WTC11 (cell line): ENCODE measurements at regions not wholly inside any gene's neighbourhood (a gene's known extent, or its start where the extent isn't known, plus 50 kb on each side); places are given as distances from the start of the nearest gene placed in this dataset.

Experiments used
- E2F4 ChIP-seq: sonication (generic); formaldehyde crosslinking; IDR thresholded peaks from 2 replicates; pipeline ENCODE4 v1.8.1; 2022; ENCODE audit warnings: low read depth, mild to moderate bottlenecking, moderate library complexity, missing genetic modification reagents, borderline replicate concordance
- ETV6 ChIP-seq: sonication (generic); formaldehyde crosslinking; IDR thresholded peaks from 2 replicates; pipeline ENCODE4 v1.8.1; 2022; ENCODE audit warnings: mild to moderate bottlenecking, missing genetic modification reagents
- FOXK1 ChIP-seq: sonication (generic); formaldehyde crosslinking; IDR thresholded peaks from 2 replicates; pipeline ENCODE4 v1.8.0; 2022; ENCODE audit warnings: mild to moderate bottlenecking, moderate library complexity, missing genetic modification reagents
- HMGA2 ChIP-seq: fragments of 250-450 bp; sonication (Bioruptor Pico); IDR thresholded peaks from 2 replicates; pipeline ENCODE4 v1.4.0; 2021; ENCODE audit warnings: mild to moderate bottlenecking, moderate library complexity
- IRF2 ChIP-seq: sonication (generic); formaldehyde crosslinking; IDR thresholded peaks from 2 replicates; pipeline ENCODE4 v1.8.0; 2022; ENCODE audit warnings: low read depth, missing genetic modification reagents, borderline replicate concordance
- MAX ChIP-seq: sonication (generic); formaldehyde crosslinking; IDR thresholded peaks from 2 replicates; pipeline ENCODE4 v1.8.0; 2022; ENCODE audit warnings: mild to moderate bottlenecking, missing genetic modification reagents
- RELA ChIP-seq: sonication (generic); formaldehyde crosslinking; IDR thresholded peaks from 2 replicates; pipeline ENCODE4 v1.8.1; 2022; ENCODE audit warnings: missing genetic modification reagents, mild to moderate bottlenecking, borderline replicate concordance
- SP1 ChIP-seq: sonication (generic); formaldehyde crosslinking; conservative IDR thresholded peaks from 2 replicates; pipeline ENCODE4 v1.8.1; 2022; ENCODE audit warnings: missing genetic modification reagents
- ZNF671 ChIP-seq: fragments of 250-450 bp; sonication (Bioruptor Pico); IDR thresholded peaks from 2 replicates; pipeline ENCODE4 v1.8.0; 2021; ENCODE audit warnings: mild to moderate bottlenecking
- TF ChIP-seq, protein P1 (sequence below): sonication (generic); formaldehyde crosslinking; conservative IDR thresholded peaks from 2 replicates; pipeline ENCODE4 v1.8.1; 2022; ENCODE audit warnings: mild to moderate bottlenecking, missing genetic modification reagents
- TF ChIP-seq, protein P2 (sequence below): fragments of 200-600 bp; IDR thresholded peaks from 2 replicates; pipeline ENCODE4 v1.8.0; 2022; ENCODE audit warnings: antibody characterized with exemption
- TF ChIP-seq, protein P3 (sequence below): sonication (generic); formaldehyde crosslinking; IDR thresholded peaks from 2 replicates; pipeline ENCODE4 v1.8.1; 2022; ENCODE audit warnings: mild to moderate bottlenecking, missing genetic modification reagents, moderate library complexity, borderline replicate concordance
- TF ChIP-seq, protein P4 (sequence below): sonication (generic); formaldehyde crosslinking; IDR thresholded peaks from 2 replicates; pipeline ENCODE4 v1.8.1; 2023; ENCODE audit warnings: mild to moderate bottlenecking, moderate library complexity, missing genetic modification reagents
- TF ChIP-seq, protein P5 (sequence below): sonication (generic); formaldehyde crosslinking; IDR thresholded peaks from 2 replicates; pipeline ENCODE4 v1.8.1; 2023; ENCODE audit warnings: mild to moderate bottlenecking, missing genetic modification reagents, borderline replicate concordance

DNA sequence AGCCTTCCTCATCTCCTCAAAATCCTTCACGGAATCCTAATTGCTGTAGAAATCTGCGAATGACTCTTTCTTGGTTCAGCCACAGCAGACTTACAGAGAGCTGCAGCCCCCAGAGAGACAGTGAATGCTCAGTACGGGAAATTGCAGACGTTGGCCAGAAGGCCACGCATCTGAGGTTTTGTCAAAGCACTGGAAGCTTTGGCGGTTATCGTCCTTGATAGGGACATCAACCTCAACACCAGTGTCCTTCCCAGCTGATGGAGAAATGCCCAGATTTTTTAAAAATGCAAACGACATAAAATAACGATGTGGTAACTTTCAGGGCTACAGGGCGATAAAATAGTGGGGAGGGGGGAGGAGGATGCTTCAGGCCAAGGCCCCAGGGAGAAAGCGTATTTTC is 166.6 kb upstream of the CIBAR2 start:
- TF ChIP-seq, protein P1, sequence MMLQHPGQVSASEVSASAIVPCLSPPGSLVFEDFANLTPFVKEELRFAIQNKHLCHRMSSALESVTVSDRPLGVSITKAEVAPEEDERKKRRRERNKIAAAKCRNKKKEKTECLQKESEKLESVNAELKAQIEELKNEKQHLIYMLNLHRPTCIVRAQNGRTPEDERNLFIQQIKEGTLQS (CRISPR knock-in tag) = no peak
- TF ChIP-seq, protein P2, sequence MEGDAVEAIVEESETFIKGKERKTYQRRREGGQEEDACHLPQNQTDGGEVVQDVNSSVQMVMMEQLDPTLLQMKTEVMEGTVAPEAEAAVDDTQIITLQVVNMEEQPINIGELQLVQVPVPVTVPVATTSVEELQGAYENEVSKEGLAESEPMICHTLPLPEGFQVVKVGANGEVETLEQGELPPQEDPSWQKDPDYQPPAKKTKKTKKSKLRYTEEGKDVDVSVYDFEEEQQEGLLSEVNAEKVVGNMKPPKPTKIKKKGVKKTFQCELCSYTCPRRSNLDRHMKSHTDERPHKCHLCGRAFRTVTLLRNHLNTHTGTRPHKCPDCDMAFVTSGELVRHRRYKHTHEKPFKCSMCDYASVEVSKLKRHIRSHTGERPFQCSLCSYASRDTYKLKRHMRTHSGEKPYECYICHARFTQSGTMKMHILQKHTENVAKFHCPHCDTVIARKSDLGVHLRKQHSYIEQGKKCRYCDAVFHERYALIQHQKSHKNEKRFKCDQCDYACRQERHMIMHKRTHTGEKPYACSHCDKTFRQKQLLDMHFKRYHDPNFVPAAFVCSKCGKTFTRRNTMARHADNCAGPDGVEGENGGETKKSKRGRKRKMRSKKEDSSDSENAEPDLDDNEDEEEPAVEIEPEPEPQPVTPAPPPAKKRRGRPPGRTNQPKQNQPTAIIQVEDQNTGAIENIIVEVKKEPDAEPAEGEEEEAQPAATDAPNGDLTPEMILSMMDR = no peak
- TF ChIP-seq MAX (CRISPR knock-in tag) (no peak), ETV6 (no peak), FOXK1 (no peak), ZNF671 (CRISPR knock-in tag) (no peak), RELA (CRISPR knock-in tag) (no peak), IRF2 (CRISPR knock-in tag) (no peak), HMGA2 (CRISPR knock-in tag) (no peak), E2F4 (CRISPR knock-in tag) (no peak), SP1 (CRISPR knock-in tag) (no peak)
- TF ChIP-seq, protein P3, sequence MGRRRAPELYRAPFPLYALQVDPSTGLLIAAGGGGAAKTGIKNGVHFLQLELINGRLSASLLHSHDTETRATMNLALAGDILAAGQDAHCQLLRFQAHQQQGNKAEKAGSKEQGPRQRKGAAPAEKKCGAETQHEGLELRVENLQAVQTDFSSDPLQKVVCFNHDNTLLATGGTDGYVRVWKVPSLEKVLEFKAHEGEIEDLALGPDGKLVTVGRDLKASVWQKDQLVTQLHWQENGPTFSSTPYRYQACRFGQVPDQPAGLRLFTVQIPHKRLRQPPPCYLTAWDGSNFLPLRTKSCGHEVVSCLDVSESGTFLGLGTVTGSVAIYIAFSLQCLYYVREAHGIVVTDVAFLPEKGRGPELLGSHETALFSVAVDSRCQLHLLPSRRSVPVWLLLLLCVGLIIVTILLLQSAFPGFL (CRISPR knock-in tag) = no peak
- TF ChIP-seq, protein P4, sequence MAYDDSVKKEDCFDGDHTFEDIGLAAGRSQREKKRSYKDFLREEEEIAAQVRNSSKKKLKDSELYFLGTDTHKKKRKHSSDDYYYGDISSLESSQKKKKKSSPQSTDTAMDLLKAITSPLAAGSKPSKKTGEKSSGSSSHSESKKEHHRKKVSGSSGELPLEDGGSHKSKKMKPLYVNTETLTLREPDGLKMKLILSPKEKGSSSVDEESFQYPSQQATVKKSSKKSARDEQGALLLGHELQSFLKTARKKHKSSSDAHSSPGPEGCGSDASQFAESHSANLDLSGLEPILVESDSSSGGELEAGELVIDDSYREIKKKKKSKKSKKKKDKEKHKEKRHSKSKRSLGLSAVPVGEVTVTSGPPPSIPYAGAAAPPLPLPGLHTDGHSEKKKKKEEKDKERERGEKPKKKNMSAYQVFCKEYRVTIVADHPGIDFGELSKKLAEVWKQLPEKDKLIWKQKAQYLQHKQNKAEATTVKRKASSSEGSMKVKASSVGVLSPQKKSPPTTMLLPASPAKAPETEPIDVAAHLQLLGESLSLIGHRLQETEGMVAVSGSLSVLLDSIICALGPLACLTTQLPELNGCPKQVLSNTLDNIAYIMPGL = no peak
- TF ChIP-seq, protein P5, sequence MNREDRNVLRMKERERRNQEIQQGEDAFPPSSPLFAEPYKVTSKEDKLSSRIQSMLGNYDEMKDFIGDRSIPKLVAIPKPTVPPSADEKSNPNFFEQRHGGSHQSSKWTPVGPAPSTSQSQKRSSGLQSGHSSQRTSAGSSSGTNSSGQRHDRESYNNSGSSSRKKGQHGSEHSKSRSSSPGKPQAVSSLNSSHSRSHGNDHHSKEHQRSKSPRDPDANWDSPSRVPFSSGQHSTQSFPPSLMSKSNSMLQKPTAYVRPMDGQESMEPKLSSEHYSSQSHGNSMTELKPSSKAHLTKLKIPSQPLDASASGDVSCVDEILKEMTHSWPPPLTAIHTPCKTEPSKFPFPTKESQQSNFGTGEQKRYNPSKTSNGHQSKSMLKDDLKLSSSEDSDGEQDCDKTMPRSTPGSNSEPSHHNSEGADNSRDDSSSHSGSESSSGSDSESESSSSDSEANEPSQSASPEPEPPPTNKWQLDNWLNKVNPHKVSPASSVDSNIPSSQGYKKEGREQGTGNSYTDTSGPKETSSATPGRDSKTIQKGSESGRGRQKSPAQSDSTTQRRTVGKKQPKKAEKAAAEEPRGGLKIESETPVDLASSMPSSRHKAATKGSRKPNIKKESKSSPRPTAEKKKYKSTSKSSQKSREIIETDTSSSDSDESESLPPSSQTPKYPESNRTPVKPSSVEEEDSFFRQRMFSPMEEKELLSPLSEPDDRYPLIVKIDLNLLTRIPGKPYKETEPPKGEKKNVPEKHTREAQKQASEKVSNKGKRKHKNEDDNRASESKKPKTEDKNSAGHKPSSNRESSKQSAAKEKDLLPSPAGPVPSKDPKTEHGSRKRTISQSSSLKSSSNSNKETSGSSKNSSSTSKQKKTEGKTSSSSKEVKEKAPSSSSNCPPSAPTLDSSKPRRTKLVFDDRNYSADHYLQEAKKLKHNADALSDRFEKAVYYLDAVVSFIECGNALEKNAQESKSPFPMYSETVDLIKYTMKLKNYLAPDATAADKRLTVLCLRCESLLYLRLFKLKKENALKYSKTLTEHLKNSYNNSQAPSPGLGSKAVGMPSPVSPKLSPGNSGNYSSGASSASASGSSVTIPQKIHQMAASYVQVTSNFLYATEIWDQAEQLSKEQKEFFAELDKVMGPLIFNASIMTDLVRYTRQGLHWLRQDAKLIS (CRISPR knock-in tag) = no peak
